Right lobe of liver (tissue), 6 donors: ENCODE measurements at regions not wholly inside any gene's neighbourhood (a gene's known extent, or its start where the extent isn't known, plus 50 kb on each side); places are given as distances from the start of the nearest gene placed in this dataset.

Source experiments
- ATAC-seq, 4 donors: fragments of 200-7000 bp; cut with Tn5 transposase; one replicate each; pipeline ENCODE4 v1.9.1; 2020; ENCODE audit warnings: mild to moderate bottlenecking in 4 of 4, moderate library complexity in 4 of 4
- DNase-seq, 3 donors: peaks; one replicate each; pipeline ENCODE4 v3.0.0-alpha.2; 2020
- H3K27ac ChIP-seq, 3 donors: fragments of 200-600 bp; one replicate each; pipeline ENCODE4 v1.8.0; 2022
- H3K27me3 ChIP-seq, 2 donors: fragments of 200-600 bp; one replicate each; pipeline ENCODE4 v1.8.0; 2022
- H3K36me3 ChIP-seq, 4 donors: fragments of 200-600 bp; sonication (generic) in 1 of 4; one replicate each; pipeline versions ENCODE4 v1.5.1 to v1.8.0; 2017 to 2022; ENCODE audit warnings: control low read depth in 1 of 4
- H3K4me1 ChIP-seq, 4 donors: fragments of 200-600 bp; sonication (generic) in 1 of 4; one replicate each; pipeline versions ENCODE4 v1.5.1 to v1.8.0; 2017 to 2022; ENCODE audit warnings: control low read depth in 1 of 4
- H3K4me3 ChIP-seq, 3 donors: fragments of 200-600 bp; one replicate each; pipeline ENCODE4 v1.8.0; 2022
- H3K9me3 ChIP-seq, 4 donors: fragments of 200-600 bp; sonication (generic) in 1 of 4; one replicate each; pipeline versions ENCODE4 v1.5.1 to v1.8.0; 2017 to 2022; ENCODE audit warnings: control low read depth in 1 of 4
- POLR2A ChIP-seq: fragments of 450-650 bp; IDR thresholded peaks from one replicate; pipeline ENCODE4 v1.6.1; 2017; ENCODE audit warnings: antibody characterized with exemption, mild to moderate bottlenecking
- WGBS: methylation state at CpG from one replicate; pipeline ENCODE4 v1.1.6; 2018; ENCODE audit warnings: low coverage, low lambda C conversion rate; ENCODE audit not compliant: insufficient coverage; ENCODE audit errors: missing lambda C conversion rate; 5-methylcytosine and 5-hydroxymethylcytosine counted together
- intact Hi-C, 2 donors: fragments of 100-400 bp; cut with DNase I; formaldehyde crosslinking; loops; one replicate each; pipeline versions ENCODE4 v1.11.2 to v1.14.1; 2022
- TF ChIP-seq, protein P1 (sequence below), 4 donors: fragments of 200-600 bp in 3 of 4; fragments of 450-650 bp in 1 of 4; IDR thresholded peaks; one replicate each; pipeline versions ENCODE4 v1.5.1 to v1.8.0; 2016 to 2022; ENCODE audit warnings: antibody characterized with exemption in 4 of 4, mild to moderate bottlenecking in 2 of 4
- donor health status: DM: no; HTN: yes; CAD: no.
- donor health status: DM: no; HTN: no; CAD: no.
- donor health status: DM: no; HTN: no; CAD: no.
- donor health status: DM: no; HTN: yes; CAD: no.
- donor health status: DM: no; HTN: yes; CAD: no.

GRCh38 chr4:141416677-141417363, 196.1 kb downstream of the ZNF330 start:
- Histone ChIP-seq H3K36me3 (no peaks in the 10 kb centered on the region), H3K4me1 (no peaks in the 10 kb centered on the region), H3K9me3 (no peaks in the 10 kb centered on the region), H3K27me3 (no peaks in the 10 kb centered on the region), H3K27ac (no peak overlapping the region), H3K4me3 (no peak overlapping the region)
- no peak for DNase-seq
- ATAC-seq = no peak
- TF ChIP-seq, protein P1, sequence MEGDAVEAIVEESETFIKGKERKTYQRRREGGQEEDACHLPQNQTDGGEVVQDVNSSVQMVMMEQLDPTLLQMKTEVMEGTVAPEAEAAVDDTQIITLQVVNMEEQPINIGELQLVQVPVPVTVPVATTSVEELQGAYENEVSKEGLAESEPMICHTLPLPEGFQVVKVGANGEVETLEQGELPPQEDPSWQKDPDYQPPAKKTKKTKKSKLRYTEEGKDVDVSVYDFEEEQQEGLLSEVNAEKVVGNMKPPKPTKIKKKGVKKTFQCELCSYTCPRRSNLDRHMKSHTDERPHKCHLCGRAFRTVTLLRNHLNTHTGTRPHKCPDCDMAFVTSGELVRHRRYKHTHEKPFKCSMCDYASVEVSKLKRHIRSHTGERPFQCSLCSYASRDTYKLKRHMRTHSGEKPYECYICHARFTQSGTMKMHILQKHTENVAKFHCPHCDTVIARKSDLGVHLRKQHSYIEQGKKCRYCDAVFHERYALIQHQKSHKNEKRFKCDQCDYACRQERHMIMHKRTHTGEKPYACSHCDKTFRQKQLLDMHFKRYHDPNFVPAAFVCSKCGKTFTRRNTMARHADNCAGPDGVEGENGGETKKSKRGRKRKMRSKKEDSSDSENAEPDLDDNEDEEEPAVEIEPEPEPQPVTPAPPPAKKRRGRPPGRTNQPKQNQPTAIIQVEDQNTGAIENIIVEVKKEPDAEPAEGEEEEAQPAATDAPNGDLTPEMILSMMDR (IDR thresholded peaks at IDR 0.05) = no peak
- TF ChIP-seq POLR2A = no peak
- WGBS = 53% methylated on average over 4 of the region's 4 CpGs
- intact Hi-C loops = no loop called here

DNA sequence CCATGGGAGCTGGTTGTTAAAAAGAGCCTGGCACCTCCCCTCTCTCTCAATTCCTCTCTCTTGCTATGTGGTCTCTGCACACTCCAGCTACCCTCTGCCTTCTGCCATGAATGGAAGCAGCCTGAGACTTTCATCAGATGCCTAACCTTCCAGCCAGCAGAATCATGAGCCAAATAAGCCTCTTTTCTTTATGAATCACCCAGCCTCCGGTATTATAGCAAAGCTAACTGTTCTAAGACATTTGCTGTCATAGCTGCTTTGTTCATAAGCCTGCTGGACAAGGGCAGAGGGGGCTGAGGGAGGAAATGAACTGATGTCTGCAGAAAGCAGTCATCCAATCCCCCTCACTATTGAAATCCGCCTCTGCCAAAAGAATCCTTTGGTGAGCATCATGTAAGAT, 196.7 kb downstream of the ZNF330 start:
- TF ChIP-seq, protein P1 (IDR thresholded peaks at IDR 0.05) = no peak
- no peak for TF ChIP-seq POLR2A
- 50% methylated on average over 2 of the region's 2 CpGs for WGBS
- intact Hi-C loops = no loop called here
- H3K4me1 ChIP-seq = no peaks in the 10 kb centered on the region
- no peaks in the 10 kb centered on the region for H3K9me3 ChIP-seq
- H3K36me3 ChIP-seq = no peaks in the 10 kb centered on the region
- no peak overlapping the region for H3K27ac ChIP-seq
- H3K27me3 ChIP-seq = no peaks in the 10 kb centered on the region
- no peak for ATAC-seq
- no peak overlapping the region for H3K4me3 ChIP-seq
- no peak for DNase-seq

DNA sequence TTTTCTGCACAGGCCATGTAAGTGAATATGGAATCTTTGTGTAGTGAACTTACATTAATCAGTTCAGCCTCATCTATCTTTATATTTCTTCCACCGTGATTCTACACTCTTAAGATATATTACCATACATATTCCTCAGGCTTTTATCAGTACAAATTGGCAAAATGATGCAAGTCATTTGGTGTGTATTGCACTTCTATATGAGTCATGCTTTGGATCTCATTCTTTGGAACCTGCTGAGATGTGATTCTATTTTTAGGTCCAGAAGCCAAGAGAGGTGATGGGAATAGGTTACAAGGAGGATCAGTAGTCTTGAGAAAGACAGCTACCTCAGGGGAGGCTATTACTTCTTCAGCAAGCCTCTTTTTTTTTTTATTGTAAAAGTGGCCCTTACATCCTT, 204.4 kb downstream of the ZNF330 start:
- WGBS = 46% methylated on average over 1 of the region's 1 CpG
- no peaks in the 10 kb centered on the region for H3K27me3 ChIP-seq
- no peaks in the 10 kb centered on the region for H3K9me3 ChIP-seq
- H3K27ac ChIP-seq = no peak overlapping the region
- intact Hi-C loops = no loop called here
- H3K36me3 ChIP-seq = no peaks in the 10 kb centered on the region
- ATAC-seq (no peak), DNase-seq (no peak)
- no peak overlapping the region for H3K4me3 ChIP-seq
- TF ChIP-seq, protein P1 (IDR thresholded peaks at IDR 0.05) = no peak
- no peak for TF ChIP-seq POLR2A
- H3K4me1 ChIP-seq = no peaks in the 10 kb centered on the region

- Histone ChIP-seq H3K27me3 (no peaks in the 10 kb centered on the region), H3K4me3 (no peak overlapping the region), H3K36me3 (no peaks in the 10 kb centered on the region), H3K4me1 (no peaks in the 10 kb centered on the region), H3K9me3 (no peaks in the 10 kb centered on the region), H3K27ac (no peak overlapping the region)
- ATAC-seq = no peak
- TF ChIP-seq POLR2A = no peak
- TF ChIP-seq, protein P1 (IDR thresholded peaks at IDR 0.05) = no peak
- 54% methylated on average over 4 of the region's 4 CpGs for WGBS
- no peak for DNase-seq
- intact Hi-C loops = no loop called here
Observed at GRCh38 chr4:141427726-141428296, 207.1 kb downstream of the ZNF330 start.
